ENCODE measurements at regions not wholly inside any gene's neighbourhood (a gene's known extent, or its start where the extent isn't known, plus 50 kb on each side); places are given as distances from the start of the nearest gene placed in this dataset.

DNA sequence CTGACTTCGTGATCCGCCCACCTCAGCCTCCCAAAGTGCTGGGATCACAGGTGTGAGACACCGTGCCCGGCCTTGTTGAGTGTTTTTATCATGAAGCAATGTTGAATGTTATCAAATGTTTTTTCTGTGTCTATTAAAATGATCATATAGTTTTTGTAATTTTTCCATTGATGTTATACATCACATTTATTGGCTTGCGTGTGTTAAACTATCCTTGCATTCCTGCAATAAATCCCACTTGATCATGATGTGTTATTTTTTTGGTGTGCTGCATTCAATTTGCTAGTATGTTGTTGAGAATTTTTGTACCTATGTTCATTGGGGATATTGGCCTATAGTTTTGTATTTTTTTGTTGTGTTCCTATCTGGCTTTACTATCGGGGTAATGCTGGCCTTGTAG lies 113.1 kb upstream of the PARD3B start:
- peaks cover 0 to 16% (median 14%) of the 10 kb centered on the region in 5 donors for H3K9me3 ChIP-seq (ENCODE audit: control insufficient read depth in 5 of 5, low read length in 5 of 5)
- no peaks in the 10 kb centered on the region for H3K4me1 ChIP-seq (ENCODE audit: control insufficient read depth in 5 of 5, insufficient read depth in 5 of 5, low read length in 5 of 5)
- H3K27ac ChIP-seq (ENCODE audit: low read depth, low read length): no peak overlapping the region
- no peaks in the 10 kb centered on the region for H3K27me3 ChIP-seq (ENCODE audit: control insufficient read depth in 5 of 5, insufficient read depth in 4 of 5, low read length in 5 of 5)
- H3K9ac ChIP-seq (ENCODE audit: low read length in 5 of 5): no peak overlapping the region
- H3K4me3 ChIP-seq (ENCODE audit: low read depth in 1 of 5, low read length in 5 of 5): no peak overlapping the region
- H3K36me3 ChIP-seq (ENCODE audit: control insufficient read depth in 5 of 5, insufficient read depth in 5 of 5, low read length in 5 of 5): no peaks in the 10 kb centered on the region

DNA sequence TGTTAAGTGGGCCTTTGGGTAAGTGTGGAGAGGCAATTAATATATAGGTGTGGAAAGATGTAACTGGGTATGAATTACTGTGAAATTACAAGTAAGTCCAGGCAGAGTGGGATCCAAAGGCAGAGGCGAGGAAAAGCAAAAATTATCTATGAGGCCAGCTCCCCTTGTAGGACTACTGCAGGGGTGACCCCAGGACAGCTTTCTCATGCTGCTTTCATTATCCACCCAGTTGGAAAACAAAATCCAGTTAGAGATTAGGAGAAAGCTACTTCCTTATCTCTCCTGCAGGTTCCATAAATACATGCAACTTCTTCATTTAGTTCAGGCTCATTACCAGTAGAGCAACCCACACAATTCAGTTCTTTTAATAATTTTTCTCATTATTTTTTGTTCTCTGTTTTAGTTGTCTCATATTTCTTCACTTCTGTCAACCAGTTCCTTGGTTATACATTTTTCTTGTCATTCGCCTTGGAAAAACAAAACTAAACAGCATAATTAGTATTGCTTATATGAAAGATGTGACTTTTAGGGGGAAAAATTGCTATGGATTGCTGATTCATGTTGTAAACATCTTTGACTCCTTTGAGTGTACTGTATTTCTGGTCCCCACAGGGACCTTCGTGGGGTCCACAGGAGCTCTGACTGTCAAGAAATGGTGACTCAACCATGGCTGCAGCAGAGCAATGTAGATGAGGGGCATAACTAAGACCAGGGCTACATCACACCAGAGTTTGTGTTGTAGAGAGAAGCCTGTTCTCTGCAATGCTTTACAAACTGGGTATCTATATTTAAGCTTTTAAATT lies 110.4 kb upstream of the PARD3B start:
- Histone ChIP-seq H3K4me3 (ENCODE audit: low read depth in 1 of 5, low read length in 5 of 5) (no peak overlapping the region), H3K27me3 (ENCODE audit: control insufficient read depth in 5 of 5, insufficient read depth in 4 of 5, low read length in 5 of 5) (no peaks in the 10 kb centered on the region), H3K4me1 (ENCODE audit: control insufficient read depth in 5 of 5, insufficient read depth in 5 of 5, low read length in 5 of 5) (no peaks in the 10 kb centered on the region), H3K9ac (ENCODE audit: low read length in 5 of 5) (no peak overlapping the region), H3K36me3 (ENCODE audit: control insufficient read depth in 5 of 5, insufficient read depth in 5 of 5, low read length in 5 of 5) (no peaks in the 10 kb centered on the region), H3K9me3 (ENCODE audit: control insufficient read depth in 5 of 5, low read length in 5 of 5) (peaks cover 0 to 16% (median 14%) of the 10 kb centered on the region in 5 donors), H3K27ac (ENCODE audit: low read depth, low read length) (no peak overlapping the region)

DNA sequence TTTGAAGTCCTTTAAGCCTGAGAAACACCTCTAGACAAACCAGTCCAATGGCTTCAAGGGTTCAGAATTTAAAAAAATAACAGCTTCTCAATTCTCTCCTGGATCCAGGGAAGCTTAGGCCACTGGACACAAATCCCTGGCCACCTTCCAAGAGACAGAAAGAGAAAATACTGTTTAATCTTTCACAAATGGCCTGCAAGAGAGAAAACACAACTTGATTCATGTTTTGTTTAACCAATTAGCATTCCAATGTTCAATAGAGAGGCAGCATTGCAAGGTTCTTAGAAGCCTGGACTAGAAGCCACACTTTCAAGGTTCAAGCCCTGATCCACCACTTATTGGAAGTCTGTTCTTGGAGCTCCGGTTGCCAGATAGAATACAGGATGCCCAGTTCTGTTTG lies 109.0 kb upstream of the PARD3B start:
- H3K27ac ChIP-seq (ENCODE audit: low read depth, low read length): no peak overlapping the region

DNA sequence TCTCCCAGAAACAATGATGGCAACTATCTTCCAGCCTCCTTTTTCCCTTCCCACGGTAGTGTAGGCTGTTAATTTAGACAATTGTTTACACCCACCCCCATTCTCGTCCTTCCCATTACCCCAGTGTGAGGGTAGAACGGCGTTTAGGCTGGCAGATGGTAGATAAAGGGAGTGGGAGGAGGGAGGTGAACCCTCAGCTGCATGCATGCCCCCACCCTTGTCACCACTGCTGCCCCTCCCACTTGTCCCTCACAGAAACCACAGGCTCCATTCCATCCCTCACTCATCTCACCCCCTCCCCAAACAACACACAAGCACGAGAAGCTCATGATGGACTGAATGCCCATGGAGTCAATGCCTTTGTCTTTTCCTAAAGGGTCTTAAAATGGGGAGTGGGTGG lies 107.9 kb upstream of the PARD3B start:
- Histone ChIP-seq H3K36me3 (ENCODE audit: control insufficient read depth in 5 of 5, insufficient read depth in 5 of 5, low read length in 5 of 5) (no peaks in the 10 kb centered on the region), H3K9ac (ENCODE audit: low read length in 5 of 5) (no peak overlapping the region), H3K4me3 (ENCODE audit: low read depth in 1 of 5, low read length in 5 of 5) (no peak overlapping the region), H3K9me3 (ENCODE audit: control insufficient read depth in 5 of 5, low read length in 5 of 5) (peaks cover 0 to 8% (median 7%) of the 10 kb centered on the region in 5 donors), H3K27me3 (ENCODE audit: control insufficient read depth in 5 of 5, insufficient read depth in 4 of 5, low read length in 5 of 5) (no peaks in the 10 kb centered on the region), H3K27ac (ENCODE audit: low read depth, low read length) (no peak overlapping the region), H3K4me1 (ENCODE audit: control insufficient read depth in 5 of 5, insufficient read depth in 5 of 5, low read length in 5 of 5) (no peaks in the 10 kb centered on the region)

More for the DNA sequence above, 109.0 kb upstream of the PARD3B start:
- H3K9me3 ChIP-seq (ENCODE audit: control insufficient read depth in 5 of 5, low read length in 5 of 5): peaks cover 0 to 16% (median 14%) of the 10 kb centered on the region in 5 donors
- H3K4me1 ChIP-seq (ENCODE audit: control insufficient read depth in 5 of 5, insufficient read depth in 5 of 5, low read length in 5 of 5): no peaks in the 10 kb centered on the region
- no peaks in the 10 kb centered on the region for H3K36me3 ChIP-seq (ENCODE audit: control insufficient read depth in 5 of 5, insufficient read depth in 5 of 5, low read length in 5 of 5)
- no peak overlapping the region for H3K9ac ChIP-seq (ENCODE audit: low read length in 5 of 5)
- H3K27me3 ChIP-seq (ENCODE audit: control insufficient read depth in 5 of 5, insufficient read depth in 4 of 5, low read length in 5 of 5): no peaks in the 10 kb centered on the region
- H3K4me3 ChIP-seq (ENCODE audit: low read depth in 1 of 5, low read length in 5 of 5): no peak overlapping the region

DNA sequence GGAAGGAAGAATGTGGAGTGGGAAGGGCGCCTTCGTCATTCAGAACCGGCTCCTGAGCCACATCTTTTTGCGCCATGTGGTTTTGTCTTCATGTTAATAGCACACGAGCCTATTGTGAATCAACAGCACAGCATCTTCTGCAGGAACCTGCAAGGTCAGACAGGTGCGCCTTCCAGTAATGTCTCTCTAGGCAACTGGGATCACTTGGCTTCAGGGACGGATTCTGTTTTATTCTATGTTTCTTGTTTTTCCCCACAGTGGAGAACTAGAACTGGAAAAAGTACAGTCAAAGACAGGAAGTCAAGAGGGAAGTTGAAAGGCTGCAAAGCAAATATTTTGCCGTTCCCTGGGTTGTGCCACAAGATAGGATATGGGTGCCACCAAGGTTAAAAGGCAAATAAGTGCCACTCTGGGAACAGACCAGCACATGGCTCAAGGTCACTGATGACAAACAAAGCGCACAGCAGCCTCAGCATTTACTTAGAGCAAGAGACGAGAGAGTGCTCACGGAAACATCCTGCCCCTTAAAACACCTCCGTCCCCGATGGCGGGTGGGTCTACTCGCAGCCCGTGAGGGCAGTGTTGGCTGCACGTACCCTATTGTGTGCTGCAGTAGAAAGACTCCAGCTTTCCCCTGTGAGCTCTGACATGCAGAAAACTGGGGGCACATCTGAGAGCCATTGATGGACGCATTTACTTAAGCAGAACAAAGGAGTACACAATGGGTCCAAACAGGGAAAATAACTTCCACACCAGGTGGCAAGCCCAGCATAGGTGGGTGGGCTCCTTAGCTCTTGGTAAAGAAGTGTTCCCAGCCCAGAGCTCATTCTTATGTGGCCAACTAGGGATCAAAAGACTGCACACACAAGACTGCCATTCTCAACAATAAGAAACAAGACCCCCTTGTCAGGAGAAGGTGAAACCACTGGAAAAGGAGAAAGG lies 107.2 kb upstream of the PARD3B start:
- no peaks in the 10 kb centered on the region for H3K4me1 ChIP-seq (ENCODE audit: control insufficient read depth in 5 of 5, insufficient read depth in 5 of 5, low read length in 5 of 5)
- H3K9ac ChIP-seq (ENCODE audit: low read length in 5 of 5): no peak overlapping the region
- H3K9me3 ChIP-seq (ENCODE audit: control insufficient read depth in 5 of 5, low read length in 5 of 5): peaks cover 0 to 2% (median under 1%) of the 10 kb centered on the region in 5 donors
- H3K27me3 ChIP-seq (ENCODE audit: control insufficient read depth in 5 of 5, insufficient read depth in 4 of 5, low read length in 5 of 5): no peaks in the 10 kb centered on the region
- no peaks in the 10 kb centered on the region for H3K36me3 ChIP-seq (ENCODE audit: control insufficient read depth in 5 of 5, insufficient read depth in 5 of 5, low read length in 5 of 5)
- H3K27ac ChIP-seq (ENCODE audit: low read depth, low read length): no peak overlapping the region
- no peak overlapping the region for H3K4me3 ChIP-seq (ENCODE audit: low read depth in 1 of 5, low read length in 5 of 5)

DNA sequence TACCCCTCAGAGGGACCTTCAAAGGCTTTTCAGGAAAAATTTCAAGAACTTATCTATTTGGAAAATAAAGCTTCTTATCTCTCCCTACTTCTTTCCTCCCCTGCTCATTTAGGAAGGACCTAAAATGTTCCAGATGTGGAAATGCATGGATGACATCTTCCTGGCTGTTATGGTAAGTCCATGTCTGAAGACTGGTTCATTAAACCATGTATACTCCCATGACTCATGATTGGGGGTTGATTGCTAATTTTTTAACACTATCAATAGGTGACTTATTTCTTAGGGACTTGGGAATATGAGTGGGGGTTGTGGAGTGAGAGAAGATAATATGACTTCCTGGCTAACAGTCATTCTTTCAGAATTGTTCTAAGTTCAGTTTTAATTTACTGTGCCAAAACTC lies 104.0 kb upstream of the PARD3B start:
- H3K36me3 ChIP-seq (ENCODE audit: control insufficient read depth in 5 of 5, insufficient read depth in 5 of 5, low read length in 5 of 5): no peaks in the 10 kb centered on the region
- no peaks in the 10 kb centered on the region for H3K27me3 ChIP-seq (ENCODE audit: control insufficient read depth in 5 of 5, insufficient read depth in 4 of 5, low read length in 5 of 5)

DNA sequence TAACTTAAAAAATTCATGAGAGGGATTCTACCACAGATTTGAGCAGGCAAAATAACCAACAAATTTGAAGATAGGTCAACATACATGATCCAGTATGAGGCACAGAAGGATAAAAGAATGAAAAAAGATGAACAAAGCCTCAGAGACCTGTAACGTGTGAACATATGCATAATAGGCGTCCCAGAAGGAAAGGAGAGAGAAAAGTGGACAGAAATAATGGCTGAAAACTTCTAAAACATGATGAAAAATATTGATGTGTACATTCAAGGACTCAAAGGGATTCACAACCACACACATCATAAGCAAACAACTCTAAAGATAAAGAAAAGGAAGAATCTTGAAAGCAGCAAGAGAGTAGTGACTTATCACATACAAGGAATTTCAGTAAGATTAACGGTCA lies 100.1 kb upstream of the PARD3B start:
- no peaks in the 10 kb centered on the region for H3K36me3 ChIP-seq (ENCODE audit: control insufficient read depth in 5 of 5, insufficient read depth in 5 of 5, low read length in 5 of 5)
- no peak overlapping the region for H3K27ac ChIP-seq (ENCODE audit: low read depth, low read length)
- H3K9me3 ChIP-seq (ENCODE audit: control insufficient read depth in 5 of 5, low read length in 5 of 5): peaks cover 0 to 2% (median 0%) of the 10 kb centered on the region in 5 donors
- H3K4me3 ChIP-seq (ENCODE audit: low read depth in 1 of 5, low read length in 5 of 5): no peak overlapping the region
- H3K9ac ChIP-seq (ENCODE audit: low read length in 5 of 5): no peak overlapping the region
- H3K27me3 ChIP-seq (ENCODE audit: control insufficient read depth in 5 of 5, insufficient read depth in 4 of 5, low read length in 5 of 5): no peaks in the 10 kb centered on the region
- no peaks in the 10 kb centered on the region for H3K4me1 ChIP-seq (ENCODE audit: control insufficient read depth in 5 of 5, insufficient read depth in 5 of 5, low read length in 5 of 5)

More for the DNA sequence above, 104.0 kb upstream of the PARD3B start:
- Histone ChIP-seq H3K4me3 (ENCODE audit: low read depth in 1 of 5, low read length in 5 of 5) (no peak overlapping the region), H3K4me1 (ENCODE audit: control insufficient read depth in 5 of 5, insufficient read depth in 5 of 5, low read length in 5 of 5) (no peaks in the 10 kb centered on the region), H3K9me3 (ENCODE audit: control insufficient read depth in 5 of 5, low read length in 5 of 5) (peaks cover 0 to 2% (median 0%) of the 10 kb centered on the region in 5 donors), H3K9ac (ENCODE audit: low read length in 5 of 5) (no peak overlapping the region), H3K27ac (ENCODE audit: low read depth, low read length) (no peak overlapping the region)

DNA sequence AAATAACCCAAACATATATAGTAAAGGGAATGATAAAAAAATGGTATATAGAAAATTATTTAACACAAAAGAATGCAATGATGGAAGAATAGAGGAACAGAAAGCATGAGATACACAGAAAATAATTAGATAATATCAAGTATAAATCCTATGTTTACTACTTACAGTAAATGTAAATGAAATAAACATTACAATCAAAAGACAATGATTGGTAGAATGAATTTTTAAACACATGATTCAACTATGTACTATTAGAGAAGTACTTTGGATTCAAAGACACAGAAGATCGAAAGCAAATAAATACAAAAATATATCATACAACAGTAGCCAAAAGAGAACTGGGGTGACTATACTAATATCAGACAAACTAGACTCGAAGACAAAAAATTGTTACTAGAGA lies 97.6 kb upstream of the PARD3B start:
- Histone ChIP-seq H3K9ac (ENCODE audit: low read length in 5 of 5) (no peak overlapping the region), H3K27me3 (ENCODE audit: control insufficient read depth in 5 of 5, insufficient read depth in 4 of 5, low read length in 5 of 5) (no peaks in the 10 kb centered on the region), H3K36me3 (ENCODE audit: control insufficient read depth in 5 of 5, insufficient read depth in 5 of 5, low read length in 5 of 5) (no peaks in the 10 kb centered on the region), H3K27ac (ENCODE audit: low read depth, low read length) (no peak overlapping the region), H3K9me3 (ENCODE audit: control insufficient read depth in 5 of 5, low read length in 5 of 5) (peaks cover 0 to 2% (median 0%) of the 10 kb centered on the region in 5 donors), H3K4me1 (ENCODE audit: control insufficient read depth in 5 of 5, insufficient read depth in 5 of 5, low read length in 5 of 5) (peaks cover 0 to 8% (median 0%) of the 10 kb centered on the region in 5 donors), H3K4me3 (ENCODE audit: low read depth in 1 of 5, low read length in 5 of 5) (no peak overlapping the region)

DNA sequence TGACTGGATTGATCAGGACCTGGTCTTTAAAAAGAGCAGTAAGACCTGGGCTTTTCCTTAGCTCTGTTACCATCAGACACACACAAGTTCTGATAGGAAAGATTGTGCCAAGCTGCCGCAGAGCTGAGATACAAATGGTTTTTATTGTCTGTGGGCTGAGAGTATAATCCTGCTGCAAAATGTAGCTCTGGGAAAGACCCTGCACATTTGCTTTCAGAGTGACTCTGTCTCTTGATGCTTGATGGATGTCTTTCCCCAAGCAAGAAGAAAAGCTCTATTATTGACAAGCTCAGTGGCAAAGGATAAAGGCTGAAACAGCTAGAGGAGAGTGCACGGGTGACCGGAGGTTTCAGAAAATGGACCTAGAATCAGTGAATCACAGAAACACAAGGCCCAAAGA lies 95.3 kb upstream of the PARD3B start:
- Histone ChIP-seq H3K27me3 (ENCODE audit: control insufficient read depth in 5 of 5, insufficient read depth in 4 of 5, low read length in 5 of 5) (no peaks in the 10 kb centered on the region), H3K4me1 (ENCODE audit: control insufficient read depth in 5 of 5, insufficient read depth in 5 of 5, low read length in 5 of 5) (peaks cover 4 to 19% (median 7%) of the 10 kb centered on the region in 5 donors), H3K36me3 (ENCODE audit: control insufficient read depth in 5 of 5, insufficient read depth in 5 of 5, low read length in 5 of 5) (no peaks in the 10 kb centered on the region), H3K9me3 (ENCODE audit: control insufficient read depth in 5 of 5, low read length in 5 of 5) (peaks cover 0 to 2% (median 0%) of the 10 kb centered on the region in 5 donors), H3K9ac (ENCODE audit: low read length in 5 of 5) (no peak overlapping the region), H3K4me3 (ENCODE audit: low read depth in 1 of 5, low read length in 5 of 5) (no peak overlapping the region), H3K27ac (ENCODE audit: low read depth, low read length) (no peak overlapping the region)

DNA sequence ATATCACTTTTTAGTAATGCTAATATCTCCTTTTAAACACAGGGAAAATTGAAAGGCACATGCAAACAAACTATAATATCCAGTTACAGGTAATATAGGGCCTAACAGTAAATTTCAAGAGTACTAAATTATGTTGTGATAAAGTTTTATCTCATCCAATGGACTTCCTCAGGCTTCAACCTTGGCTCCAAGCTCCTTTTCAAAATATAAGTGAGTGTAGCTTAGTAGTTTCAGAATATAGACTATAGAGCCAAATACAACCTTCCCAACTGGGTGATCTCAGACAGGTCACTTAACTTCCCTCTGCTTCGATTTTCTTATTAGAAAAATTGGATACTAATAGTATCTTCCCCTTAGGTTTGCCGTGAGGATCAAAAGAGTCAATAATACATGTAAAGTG lies 93.5 kb upstream of the PARD3B start:
- Histone ChIP-seq H3K27me3 (ENCODE audit: control insufficient read depth in 5 of 5, insufficient read depth in 4 of 5, low read length in 5 of 5) (no peaks in the 10 kb centered on the region), H3K4me1 (ENCODE audit: control insufficient read depth in 5 of 5, insufficient read depth in 5 of 5, low read length in 5 of 5) (peaks cover 4 to 19% (median 7%) of the 10 kb centered on the region in 5 donors), H3K4me3 (ENCODE audit: low read depth in 1 of 5, low read length in 5 of 5) (no peak overlapping the region), H3K27ac (ENCODE audit: low read depth, low read length) (peak overlapping the region; percentile 39), H3K9ac (ENCODE audit: low read length in 5 of 5) (no peak overlapping the region), H3K36me3 (ENCODE audit: control insufficient read depth in 5 of 5, insufficient read depth in 5 of 5, low read length in 5 of 5) (no peaks in the 10 kb centered on the region), H3K9me3 (ENCODE audit: control insufficient read depth in 5 of 5, low read length in 5 of 5) (no peaks in the 10 kb centered on the region)
